IMR-90 (cell line): ENCODE measurements at regions not wholly inside any gene's neighbourhood (a gene's known extent, or its start where the extent isn't known, plus 50 kb on each side); places are given as distances from the start of the nearest gene placed in this dataset.

Experiments
- ATAC-seq: fragments of 200-7000 bp; cut with Tn5 transposase; 2 replicates; pipeline ENCODE4 v1.9.1; 2020; ENCODE audit warnings: low read depth, mild to moderate bottlenecking, moderate library complexity
- BruUV-seq: library from RNA; stranded (reverse); fragments of 400-500 nt; replicated peaks from 2 replicates; lab custom pipeline; 2021; lab: Mats Ljungman, UMichigan
- CTCF ChIA-PET: fragments of 300-600 bp; formaldehyde crosslinking; extraction: SDS; loops from one replicate; lab custom pipeline; 2021; ENCODE audit warnings: antibody characterized with exemption; lab: Yijun Ruan, JAX
- POLR2A ChIA-PET: fragments of 300-600 bp; sonication (Branson Sonifier 250); formaldehyde crosslinking; loops from one replicate; lab custom pipeline; 2022; ENCODE audit warnings: antibody characterized with exemption; ENCODE audit not compliant: unreplicated experiment; lab: Charles Lee
- DNase-seq: peaks from one replicate; pipeline ENCODE4 v3.0.0; 2013
- H2AFZ ChIP-seq: replicated peaks from 2 replicates; pipeline ENCODE3; 2013; ENCODE audit warnings: low read length, mild to moderate bottlenecking; ENCODE audit not compliant: poor library complexity
- H2AK5ac ChIP-seq: 2 replicates; pipeline ENCODE4 v1.6.1; 2013; ENCODE audit warnings: low read depth, low read length, inconsistent platforms
- H2AK9ac ChIP-seq: replicated peaks from 2 replicates; pipeline ENCODE3; 2013; ENCODE audit warnings: mild to moderate bottlenecking, low read depth, low read length, moderate library complexity; ENCODE audit not compliant: poor library complexity
- H2BK120ac ChIP-seq: 2 replicates; pipeline ENCODE4 v1.6.1; 2013; ENCODE audit warnings: low read depth, low read length, inconsistent platforms
- H2BK15ac ChIP-seq: 3 replicates; pipeline ENCODE4 v1.6.1; 2013; ENCODE audit warnings: low read depth, low read length, inconsistent platforms
- H2BK20ac ChIP-seq: 2 replicates; pipeline ENCODE4 v1.6.1; 2013; ENCODE audit warnings: low read depth, mild to moderate bottlenecking, inconsistent platforms, low read length, moderate library complexity
- H2BK5ac ChIP-seq: 2 replicates; pipeline ENCODE4 v1.6.1; 2013; ENCODE audit warnings: mild to moderate bottlenecking, low read depth, low read length, inconsistent platforms; ENCODE audit not compliant: poor library complexity, severe bottlenecking
- H3K14ac ChIP-seq: replicated peaks from 2 replicates; pipeline ENCODE4 v1.6.1; 2013; ENCODE audit warnings: low read depth, low read length, inconsistent platforms
- H3K18ac ChIP-seq: 2 replicates; pipeline ENCODE4 v1.6.1; 2013; ENCODE audit warnings: low read depth, low read length, control low read depth
- H3K23ac ChIP-seq: 2 replicates; pipeline ENCODE4 v1.6.1; 2013; ENCODE audit warnings: low read depth, low read length, inconsistent platforms
- H3K27ac ChIP-seq: 2 replicates; pipeline ENCODE4 v1.5.1; 2013; ENCODE audit warnings: mild to moderate bottlenecking, control low read depth, low read length; ENCODE audit not compliant: insufficient read depth
- H3K27me3 ChIP-seq: 2 replicates; pipeline ENCODE4 v1.6.1; 2013; ENCODE audit warnings: low read length; ENCODE audit not compliant: control insufficient read depth, insufficient read depth
- H3K36me3 ChIP-seq: 2 replicates; pipeline ENCODE4 v1.6.1; 2013; ENCODE audit warnings: low read length, mixed read lengths; ENCODE audit not compliant: control insufficient read depth, insufficient read depth
- H3K4ac ChIP-seq: 2 replicates; pipeline ENCODE4 v1.6.1; 2013; ENCODE audit warnings: low read depth, low read length, inconsistent platforms
- H3K4me1 ChIP-seq: 2 replicates; pipeline ENCODE4 v1.6.1; 2013; ENCODE audit warnings: low read length, mixed read lengths; ENCODE audit not compliant: control insufficient read depth, insufficient read depth
- H3K4me2 ChIP-seq: 2 replicates; pipeline ENCODE4 v1.6.1; 2013; ENCODE audit warnings: low read depth, mild to moderate bottlenecking, control low read depth, low read length, moderate library complexity
- H3K4me3 ChIP-seq: 2 replicates; pipeline ENCODE4 v1.5.1; 2013; ENCODE audit warnings: low read depth, mild to moderate bottlenecking, control low read depth, low read length, moderate library complexity; ENCODE audit not compliant: insufficient read depth
- H3K56ac ChIP-seq: 2 replicates; pipeline ENCODE4 v1.6.1; 2013; ENCODE audit warnings: low read length, inconsistent platforms; ENCODE audit not compliant: insufficient read depth; ENCODE audit errors: extremely low read depth
- H3K79me1 ChIP-seq, 2 experiments: 2 replicates each; pipeline ENCODE4 v1.6.1; 2013; ENCODE audit warnings: low read length in 2 of 2, inconsistent platforms in 1 of 2, low read depth in 1 of 2
- H3K9ac ChIP-seq: 2 replicates; pipeline ENCODE4 v1.6.1; 2013; ENCODE audit warnings: low read depth, low read length, control low read depth
- H3K9me1 ChIP-seq: 2 replicates; pipeline ENCODE4 v1.6.1; 2013; ENCODE audit warnings: low read length, inconsistent platforms; ENCODE audit not compliant: insufficient read depth
- H3K9me3 ChIP-seq: 2 replicates; pipeline ENCODE4 v1.6.1; 2013; ENCODE audit warnings: low read length; ENCODE audit not compliant: control insufficient read depth, insufficient read depth
- H4K20me1 ChIP-seq: 2 replicates; pipeline ENCODE4 v1.6.1; 2013; ENCODE audit warnings: low read length, inconsistent platforms; ENCODE audit not compliant: insufficient read depth
- H4K5ac ChIP-seq: 2 replicates; pipeline ENCODE4 v1.6.1; 2013; ENCODE audit warnings: mild to moderate bottlenecking, low read depth, low read length, control low read depth
- H4K8ac ChIP-seq, 2 experiments: 2 replicates each; pipeline ENCODE4 v1.6.1; 2013; ENCODE audit warnings: low read depth in 2 of 2, low read length in 2 of 2, control low read depth in 1 of 2, inconsistent platforms in 1 of 2
- H4K91ac ChIP-seq: 2 replicates; pipeline ENCODE4 v1.6.1; 2013; ENCODE audit warnings: low read depth, low read length, inconsistent platforms; ENCODE audit not compliant: insufficient read depth
- BHLHE40 ChIP-seq: fragments of 150-350 bp; IDR thresholded peaks from 2 replicates; pipeline ENCODE4 v1.6.1; 2016; ENCODE audit warnings: mild to moderate bottlenecking, low read depth, low read length
- CEBPB ChIP-seq: IDR thresholded peaks from 2 replicates; pipeline ENCODE4 v1.6.1; 2012; ENCODE audit warnings: low read depth, low read length, improper control_type of control experiment
- CHD1 ChIP-seq: IDR thresholded peaks from 2 replicates; pipeline ENCODE4 v1.6.1; 2012; ENCODE audit warnings: low read depth, low read length, improper control_type of control experiment
- CTCF ChIP-seq: conservative IDR thresholded peaks from 2 replicates; pipeline ENCODE4 v1.5.1; 2012; ENCODE audit warnings: mild to moderate bottlenecking, low read depth, low read length, improper control_type of control experiment
- ELK1 ChIP-seq: fragments of 150-350 bp; IDR thresholded peaks from 2 replicates; pipeline ENCODE4 v1.6.1; 2016; ENCODE audit warnings: low read depth, mild to moderate bottlenecking, low read length, moderate library complexity, borderline replicate concordance
- FOS ChIP-seq: fragments of 150-350 bp; IDR thresholded peaks from 2 replicates; pipeline ENCODE4 v1.6.1; 2016; ENCODE audit warnings: low read depth, low read length
- MAFK ChIP-seq: IDR thresholded peaks from 2 replicates; pipeline ENCODE4 v1.6.1; 2012; ENCODE audit warnings: low read depth, low read length, improper control_type of control experiment
- MAZ ChIP-seq: IDR thresholded peaks from 2 replicates; pipeline ENCODE4 v1.6.1; 2012; ENCODE audit warnings: low read depth, mild to moderate bottlenecking, low read length, improper control_type of control experiment, moderate library complexity, borderline replicate concordance
- MXI1 ChIP-seq: IDR thresholded peaks from 2 replicates; pipeline ENCODE4 v1.6.1; 2012; ENCODE audit warnings: low read depth, mild to moderate bottlenecking, low read length, moderate library complexity, borderline replicate concordance
- NFE2L2 ChIP-seq: fragments of 150-350 bp; IDR thresholded peaks from 2 replicates; pipeline ENCODE4 v1.6.1; 2016; ENCODE audit warnings: low read depth, mild to moderate bottlenecking, low read length
- POLR2A ChIP-seq: IDR thresholded peaks from 2 replicates; pipeline ENCODE4 v1.6.1; 2012; ENCODE audit warnings: mild to moderate bottlenecking, low read depth, low read length
- RAD21 ChIP-seq: IDR thresholded peaks from 2 replicates; pipeline ENCODE4 v1.6.1; 2012; ENCODE audit warnings: low read length, improper control_type of control experiment
- RCOR1 ChIP-seq: IDR thresholded peaks from 2 replicates; pipeline ENCODE4 v1.6.1; 2012; ENCODE audit warnings: mild to moderate bottlenecking, low read length, improper control_type of control experiment; ENCODE audit not compliant: insufficient replicate concordance
- RFX5 ChIP-seq: IDR thresholded peaks from 2 replicates; pipeline ENCODE4 v1.8.0; 2012; ENCODE audit warnings: low read depth, mild to moderate bottlenecking, low read length, moderate library complexity
- SMC3 ChIP-seq: fragments of 150-350 bp; IDR thresholded peaks from 2 replicates; pipeline ENCODE4 v1.6.1; 2016; ENCODE audit warnings: low read depth, mild to moderate bottlenecking, antibody characterized with exemption, low read length, moderate library complexity
- USF2 ChIP-seq: fragments of 150-350 bp; IDR thresholded peaks from 2 replicates; pipeline ENCODE4 v1.6.1; 2017; ENCODE audit warnings: mild to moderate bottlenecking, antibody characterized with exemption, low read length, low read depth
- WGBS, 2 experiments: methylation state at CpG; one replicate each; pipeline versions ENCODE4 v1.1.5 to v1.1.7; 2013; ENCODE audit warnings: missing lambda C conversion rate in 2 of 2; ENCODE audit not compliant: insufficient read length in 1 of 2; ENCODE audit errors: extremely low coverage in 2 of 2; 5-methylcytosine and 5-hydroxymethylcytosine counted together
- dilution Hi-C: fragments of 300-500 bp; cut with HindIII; formaldehyde crosslinking; loops from one replicate; pipeline ENCODE4 v1.14.3; 2018; ENCODE audit warnings: low sequenced_read_pairs; ENCODE audit not compliant: unreplicated experiment
- in situ Hi-C: fragments of 300-500 bp; cut with MboI; formaldehyde crosslinking; loops from 3 replicates; pipeline ENCODE4 v1.14.3; 2019; ENCODE audit warnings: low sequenced_read_pairs, inconsistent platforms, mixed read lengths
- intact Hi-C: fragments of 100-400 bp; cut with micrococcal nuclease; formaldehyde crosslinking; loops from 2 replicates; pipeline ENCODE4 v1.10.0; 2022

- H4K91ac ChIP-seq: no peak overlapping the region
- DNase-seq (no peak), ATAC-seq (no peak)
- no peaks in the 10 kb centered on the region for H3K9me1 ChIP-seq
- intact Hi-C loops: no loop called here
- H3K4me2 ChIP-seq: no peak overlapping the region
- CTCF ChIA-PET: interaction anchor here (0.6 kb wide), 1 partner anchor 8 kb away, joined by 3 read pairs; no protein-coding TSS in a partner anchor
- no peak overlapping the region for H4K5ac ChIP-seq
- H3K14ac ChIP-seq: no peak overlapping the region
- no peaks in the 10 kb centered on the region; the same call in 1 of the 2 replicates for H3K4me1 ChIP-seq
- WGBS, 2 experiments: no CpG with 5 or more reads among the region's 1 CpG
- H3K18ac ChIP-seq: no peak overlapping the region
- H3K4me3 ChIP-seq: no peak overlapping the region
- no peaks in the 10 kb centered on the region for H3K27me3 ChIP-seq
- no peak overlapping the region for H2AK5ac ChIP-seq
- H2AFZ ChIP-seq: no peak overlapping the region
- POLR2A ChIA-PET: no interaction called here
- no peak overlapping the region for H3K56ac ChIP-seq
- no peak overlapping the region for H2BK20ac ChIP-seq
- H3K36me3 ChIP-seq: no peaks in the 10 kb centered on the region; the same call in 1 of the 2 replicates
- H3K9ac ChIP-seq: no peak overlapping the region
- H3K23ac ChIP-seq: no peak overlapping the region
- TF ChIP-seq RFX5 (no peak), CEBPB (no peak), MAZ (no peak), USF2 (no peak), RCOR1 (no peak), CHD1 (no peak), SMC3 (no peak), NFE2L2 (no peak), CTCF (no peak), MXI1 (no peak), ELK1 (no peak), RAD21 (no peak), POLR2A (no peak), MAFK (no peak), FOS (no peak), BHLHE40 (no peak)
- in situ Hi-C loops: no loop called here
- H2AK9ac ChIP-seq: no peak overlapping the region
- H3K79me1 ChIP-seq: no peaks in the 10 kb centered on the region
- H2BK120ac ChIP-seq: no peak overlapping the region
- no peaks in the 10 kb centered on the region; the same call in 1 of the 2 replicates for H3K9me3 ChIP-seq
- dilution Hi-C loops: no loop called here
- no peak overlapping the region for H3K4ac ChIP-seq
- no peak overlapping the region for H3K27ac ChIP-seq
- BruUV-seq: no TSS peak
- H2BK5ac ChIP-seq: no peak overlapping the region
- H2BK15ac ChIP-seq: no peak overlapping the region
- no peaks in the 10 kb centered on the region for H4K20me1 ChIP-seq
- H4K8ac ChIP-seq: no peak overlapping the region
Observed at GRCh38 chr1:221071777-221072176, 192.5 kb downstream of the HLX start.
